GM21786 (cell line): ENCODE measurements at regions not wholly inside any gene's neighbourhood (a gene's known extent, or its start where the extent isn't known, plus 50 kb on each side); places are given as distances from the start of the nearest gene placed in this dataset.

Source experiments
- ATAC-seq: cut with Tn5 transposase; IDR thresholded peaks from one replicate; pipeline ENCODE4 v1.9.1; 2021; ENCODE audit not compliant: unreplicated experiment

- no peak for ATAC-seq
These were observed 255.9 kb downstream of the GABRG2 start for GRCh38 chr5:162323466-162323865.

GRCh38 chr5:162324328-162324727 is 256.8 kb downstream of the GABRG2 start:
- ATAC-seq: no peak

- ATAC-seq: no peak
These were observed 257.7 kb downstream of the GABRG2 start for GRCh38 chr5:162325143-162325727.

- no peak for ATAC-seq
These were observed 267.4 kb downstream of the GABRG2 start for GRCh38 chr5:162334944-162335343.

- no peak for ATAC-seq
These were observed 292.9 kb downstream of the GABRG2 start for GRCh38 chr5:162360373-162360931.

GRCh38 chr5:162372256-162372655 is 304.7 kb downstream of the GABRG2 start:
- no peak for ATAC-seq

GRCh38 chr5:162377895-162378294 is 310.3 kb downstream of the GABRG2 start:
- ATAC-seq: no peak

GRCh38 chr5:162382839-162383238 is 315.3 kb downstream of the GABRG2 start:
- no peak for ATAC-seq

GRCh38 chr5:162384225-162384624 is 316.7 kb downstream of the GABRG2 start:
- no peak for ATAC-seq

GRCh38 chr5:162391833-162392232 is 324.3 kb downstream of the GABRG2 start:
- ATAC-seq: peak; percentile 66

- ATAC-seq: no peak
These were observed 324.8 kb downstream of the GABRG2 start for GRCh38 chr5:162392336-162392735.

- no peak for ATAC-seq
These were observed 326.0 kb downstream of the GABRG2 start for GRCh38 chr5:162393534-162393933.

GRCh38 chr5:162407614-162408013 is 340.0 kb downstream of the GABRG2 start:
- ATAC-seq: no peak

- no peak for ATAC-seq
These were observed 342.8 kb downstream of the GABRG2 start for GRCh38 chr5:162410365-162410764.

GRCh38 chr5:162429142-162429541 is 361.6 kb downstream of the GABRG2 start:
- ATAC-seq: no peak

- ATAC-seq: no peak
These were observed 366.7 kb downstream of the GABRG2 start for GRCh38 chr5:162434281-162434680.

GRCh38 chr5:162436055-162436454 is 368.5 kb downstream of the GABRG2 start:
- ATAC-seq: no peak

- no peak for ATAC-seq
These were observed 376.7 kb downstream of the GABRG2 start for GRCh38 chr5:162444129-162444762.

GRCh38 chr5:162456086-162456485 is 388.5 kb downstream of the GABRG2 start:
- no peak for ATAC-seq

- ATAC-seq: no peak
These were observed 398.4 kb downstream of the GABRG2 start for GRCh38 chr5:162466011-162466410.

- no peak for ATAC-seq
These were observed 405.6 kb downstream of the GABRG2 start for GRCh38 chr5:162473041-162473714.

- ATAC-seq: no peak
These were observed 406.7 kb downstream of the GABRG2 start for GRCh38 chr5:162474239-162474638.
